H1 (cell line): ENCODE measurements at regions not wholly inside any gene's neighbourhood (a gene's known extent, or its start where the extent isn't known, plus 50 kb on each side); places are given as distances from the start of the nearest gene placed in this dataset.

ENCODE experiments used
- CBX8 ChIP-seq: fragments of 300-800, 300-1000 bp; sonication (generic); IDR thresholded peaks from 2 replicates; pipeline ENCODE4 v1.7.1; 2016; ENCODE audit warnings: low read depth, low read length, borderline replicate concordance
- CHD1 ChIP-seq: IDR thresholded peaks from 2 replicates; pipeline ENCODE4 v1.6.1; 2012; ENCODE audit warnings: low read depth, low read length, improper control_type of control experiment
- CTCF ChIP-seq, 3 experiments: IDR thresholded peaks; 1 replicate in 2 of 3; 2 replicates in 1 of 3; pipeline versions ENCODE4 v1.5.1 to v1.6.1; 2011; ENCODE audit warnings: low read length in 3 of 3, mild to moderate bottlenecking in 3 of 3, inconsistent platforms in 2 of 3, low read depth in 1 of 3, moderate library complexity in 1 of 3; ENCODE audit not compliant: insufficient read depth in 1 of 3; ENCODE audit errors: control extremely low read depth in 1 of 3
- E2F6 ChIP-seq: IDR thresholded peaks from 2 replicates; pipeline ENCODE4 v1.6.1; 2012; ENCODE audit warnings: inconsistent platforms
- EP300 ChIP-seq, 2 experiments: IDR thresholded peaks; 1 replicate in 1 of 2; 2 replicates in 1 of 2; pipeline ENCODE4 v1.6.1; 2011 to 2012; ENCODE audit warnings: low read depth in 2 of 2, low read length in 2 of 2, mild to moderate bottlenecking in 2 of 2, borderline replicate concordance in 1 of 2, inconsistent platforms in 1 of 2, moderate library complexity in 1 of 2
- EZH2 ChIP-seq: fragments of 200-600 bp; sonication (generic); IDR thresholded peaks from 2 replicates; pipeline ENCODE4 v1.7.1; 2012; ENCODE audit warnings: low read depth, mild to moderate bottlenecking, moderate library complexity, low read length, inconsistent platforms; ENCODE audit not compliant: severe bottlenecking
- GABPA ChIP-seq: IDR thresholded peaks from 2 replicates; pipeline ENCODE4 v1.6.1; 2011; ENCODE audit warnings: mild to moderate bottlenecking, low read length, moderate library complexity, borderline replicate concordance; ENCODE audit not compliant: insufficient read depth
- GTF2F1 ChIP-seq: IDR thresholded peaks from 2 replicates; pipeline ENCODE4 v1.6.1; 2012; ENCODE audit warnings: low read depth, low read length, improper control_type of control experiment, borderline replicate concordance
- SIN3A ChIP-seq, 2 experiments: IDR thresholded peaks in 1 of 2; conservative IDR thresholded peaks in 1 of 2; 2 replicates each; pipeline ENCODE4 v1.6.1; 2011 to 2012; ENCODE audit warnings: low read length in 2 of 2, improper control_type of control experiment in 1 of 2, low read depth in 1 of 2, mild to moderate bottlenecking in 1 of 2
- SIX5 ChIP-seq: IDR thresholded peaks from 2 replicates; pipeline ENCODE4 v1.6.1; 2011; ENCODE audit warnings: mild to moderate bottlenecking, low read depth, low read length
- SRF ChIP-seq: IDR thresholded peaks from 2 replicates; pipeline ENCODE4 v1.6.1; 2011; ENCODE audit warnings: mild to moderate bottlenecking, low read depth, low read length, moderate library complexity
- ZNF274 ChIP-seq: IDR thresholded peaks from 2 replicates; pipeline ENCODE4 v1.7.0; 2012; ENCODE audit warnings: low read length, borderline replicate concordance; ENCODE audit errors: extremely low read depth

GRCh38 chr4:182062936-182063335 is 180.3 kb upstream of the TENM3 start:
- TF ChIP-seq GABPA, result no peak
- no peak for TF ChIP-seq E2F6
- TF ChIP-seq SIX5, result no peak
- no peak for TF ChIP-seq CBX8
- no peak for TF ChIP-seq SIN3A (conservative IDR thresholded peaks at IDR 0.05 in 1 of 2, IDR thresholded peaks at IDR 0.05 in 1 of 2; ENCODE audit: low read depth in 1 of 2, low read length in 2 of 2)
- TF ChIP-seq EZH2, result no peak
- no peak for TF ChIP-seq GTF2F1
- no peak for TF ChIP-seq SRF
- no peak for TF ChIP-seq EP300 (IDR thresholded peaks at IDR 0.05; ENCODE audit: borderline replicate concordance in 1 of 2, low read depth in 2 of 2, low read length in 2 of 2)
- TF ChIP-seq CTCF (IDR thresholded peaks at IDR 0.05; ENCODE audit: control extremely low read depth in 1 of 3, insufficient read depth in 1 of 3, low read depth in 1 of 3, low read length in 3 of 3), result no peak
- TF ChIP-seq CHD1, result no peak
- TF ChIP-seq ZNF274, result no peak
